ENCODE measurements at regions not wholly inside any gene's neighbourhood (a gene's known extent, or its start where the extent isn't known, plus 50 kb on each side); places are given as distances from the start of the nearest gene placed in this dataset.

DNA sequence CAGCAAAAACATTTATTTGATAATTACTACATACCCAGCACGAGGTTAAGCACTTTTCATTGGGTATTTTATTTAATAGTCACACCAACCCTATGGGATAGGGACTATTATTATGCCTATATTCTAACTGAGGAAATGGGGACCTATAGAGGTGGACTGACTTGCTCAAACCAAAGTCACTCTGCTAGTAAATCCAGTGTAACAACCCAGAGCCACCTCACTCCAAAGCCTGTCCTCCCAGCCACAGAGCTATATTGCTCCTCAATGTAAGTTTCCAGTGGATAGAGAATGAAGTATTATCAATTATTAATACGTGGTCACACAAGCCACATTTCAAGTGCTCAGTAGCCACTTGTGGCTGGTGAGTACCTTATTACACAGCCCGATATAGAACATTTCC, 97.5 kb downstream of the RGS2 start:
- Histone ChIP-seq H3K27ac (ENCODE audit: extremely low read depth, low read depth, low read length) (no peak overlapping the region), H3K9me3 (ENCODE audit: control insufficient read depth, insufficient read depth, low read depth, low read length) (no peaks in the 10 kb centered on the region), H3K4me1 (ENCODE audit: control insufficient read depth, insufficient read depth, low read length) (no peaks in the 10 kb centered on the region), H3K36me3 (ENCODE audit: control insufficient read depth in 2 of 2, insufficient read depth in 1 of 2, low read length in 2 of 2) (no peaks in the 10 kb centered on the region), H3K4me3 (ENCODE audit: low read depth, low read length) (no peak overlapping the region)
- no peak for TF ChIP-seq ZNF76 (tag by site-specific recombination; IDR thresholded peaks at IDR 0.05; ENCODE audit: borderline replicate concordance, low read depth)
- no peak for TF ChIP-seq ZNF639 (tag by site-specific recombination; IDR thresholded peaks at IDR 0.05)
- TF ChIP-seq ZNF768 (tag by site-specific recombination; IDR thresholded peaks at IDR 0.05) = no peak
- TF ChIP-seq, protein P1, sequence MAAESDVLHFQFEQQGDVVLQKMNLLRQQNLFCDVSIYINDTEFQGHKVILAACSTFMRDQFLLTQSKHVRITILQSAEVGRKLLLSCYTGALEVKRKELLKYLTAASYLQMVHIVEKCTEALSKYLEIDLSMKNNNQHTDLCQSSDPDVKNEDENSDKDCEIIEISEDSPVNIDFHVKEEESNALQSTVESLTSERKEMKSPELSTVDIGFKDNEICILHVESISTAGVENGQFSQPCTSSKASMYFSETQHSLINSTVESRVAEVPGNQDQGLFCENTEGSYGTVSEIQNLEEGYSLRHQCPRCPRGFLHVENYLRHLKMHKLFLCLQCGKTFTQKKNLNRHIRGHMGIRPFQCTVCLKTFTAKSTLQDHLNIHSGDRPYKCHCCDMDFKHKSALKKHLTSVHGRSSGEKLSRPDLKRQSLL (tag by site-specific recombination; IDR thresholded peaks at IDR 0.05) = no peak
- TF ChIP-seq ZNF335 (tag by site-specific recombination; conservative IDR thresholded peaks at IDR 0.05) = no peak
- no peak for TF ChIP-seq HOXA7 (CRISPR knock-in tag; IDR thresholded peaks at IDR 0.05; ENCODE audit: borderline replicate concordance)
- no peak for TF ChIP-seq ZNF394 (tag by site-specific recombination; IDR thresholded peaks at IDR 0.05; ENCODE audit: borderline replicate concordance)
- no peak for TF ChIP-seq PRDM6 (tag by site-specific recombination; IDR thresholded peaks at IDR 0.05)
- no peak for TF ChIP-seq GLIS2 (tag by site-specific recombination; IDR thresholded peaks at IDR 0.05)
- TF ChIP-seq ZNF423 (tag by site-specific recombination; IDR thresholded peaks at IDR 0.05) = no peak
- TF ChIP-seq ZBTB8A (tag by site-specific recombination; IDR thresholded peaks at IDR 0.05) = no peak
- no peak for TF ChIP-seq ZNF366 (tag by site-specific recombination; conservative IDR thresholded peaks at IDR 0.05)
- TF ChIP-seq ZNF426 (tag by site-specific recombination; IDR thresholded peaks at IDR 0.05) = no peak
- POLR2A ChIA-PET = no interaction called here
- CTCF ChIA-PET = no interaction called here

DNA sequence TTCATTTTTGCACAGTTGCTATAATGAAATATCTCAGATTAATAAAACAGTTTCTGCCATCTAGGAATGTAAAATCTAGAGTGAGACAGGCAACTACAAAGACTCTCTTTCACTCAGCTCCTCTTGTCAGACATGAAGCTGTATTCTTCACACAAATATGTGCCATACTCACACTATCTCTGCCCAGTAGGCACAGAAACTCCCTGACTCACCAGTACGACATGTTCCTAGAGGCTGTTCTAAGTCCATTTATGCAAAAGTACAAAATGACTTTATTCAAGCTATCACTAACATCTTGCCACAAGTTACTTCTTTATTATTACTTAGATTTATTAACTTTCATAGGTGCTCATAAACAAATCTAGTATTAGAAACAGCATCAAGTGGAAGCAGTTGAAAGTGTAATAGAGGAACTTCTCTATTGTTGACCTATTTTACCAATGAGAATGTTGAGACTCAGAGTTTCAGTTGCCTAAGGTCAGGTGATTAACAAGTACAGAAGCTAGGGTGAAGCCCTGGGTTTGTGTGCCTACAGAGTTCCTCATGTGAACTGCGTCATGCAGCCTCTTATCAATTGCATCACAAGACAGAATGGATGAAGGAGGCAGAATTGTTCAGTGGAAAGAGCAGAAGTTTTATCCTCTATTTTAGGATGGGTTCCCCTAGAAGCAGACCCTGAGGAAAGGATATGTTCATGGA, 98.9 kb downstream of the RGS2 start:
- H3K4me1 ChIP-seq (ENCODE audit: control insufficient read depth, insufficient read depth, low read length) = no peaks in the 10 kb centered on the region
- ChIA-PET CTCF (no interaction called here), POLR2A (no interaction called here)
- no peaks in the 10 kb centered on the region for H3K36me3 ChIP-seq (ENCODE audit: control insufficient read depth in 2 of 2, insufficient read depth in 1 of 2, low read length in 2 of 2)
- H3K9me3 ChIP-seq (ENCODE audit: control insufficient read depth, insufficient read depth, low read depth, low read length) = no peaks in the 10 kb centered on the region
- no peak overlapping the region for H3K4me3 ChIP-seq (ENCODE audit: low read depth, low read length)
- no peak overlapping the region for H3K27ac ChIP-seq (ENCODE audit: extremely low read depth, low read depth, low read length)
- TF ChIP-seq, protein P2, sequence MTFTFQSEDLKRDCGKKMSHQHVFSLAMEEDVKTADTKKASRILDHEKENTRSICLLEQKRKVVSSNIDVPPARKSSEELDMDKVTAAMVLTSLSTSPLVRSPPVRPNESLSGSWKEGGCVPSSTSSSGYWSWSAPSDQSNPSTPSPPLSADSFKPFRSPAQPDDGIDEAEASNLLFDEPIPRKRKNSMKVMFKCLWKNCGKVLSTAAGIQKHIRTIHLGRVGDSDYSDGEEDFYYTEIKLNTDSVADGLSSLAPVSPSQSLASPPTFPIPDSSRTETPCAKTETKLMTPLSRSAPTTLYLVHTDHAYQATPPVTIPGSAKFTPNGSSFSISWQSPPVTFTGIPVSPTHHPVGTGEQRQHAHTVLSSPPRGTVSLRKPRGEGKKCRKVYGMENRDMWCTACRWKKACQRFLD (tag by site-specific recombination; IDR thresholded peaks at IDR 0.05) = no peak
- TF ChIP-seq, protein P3, sequence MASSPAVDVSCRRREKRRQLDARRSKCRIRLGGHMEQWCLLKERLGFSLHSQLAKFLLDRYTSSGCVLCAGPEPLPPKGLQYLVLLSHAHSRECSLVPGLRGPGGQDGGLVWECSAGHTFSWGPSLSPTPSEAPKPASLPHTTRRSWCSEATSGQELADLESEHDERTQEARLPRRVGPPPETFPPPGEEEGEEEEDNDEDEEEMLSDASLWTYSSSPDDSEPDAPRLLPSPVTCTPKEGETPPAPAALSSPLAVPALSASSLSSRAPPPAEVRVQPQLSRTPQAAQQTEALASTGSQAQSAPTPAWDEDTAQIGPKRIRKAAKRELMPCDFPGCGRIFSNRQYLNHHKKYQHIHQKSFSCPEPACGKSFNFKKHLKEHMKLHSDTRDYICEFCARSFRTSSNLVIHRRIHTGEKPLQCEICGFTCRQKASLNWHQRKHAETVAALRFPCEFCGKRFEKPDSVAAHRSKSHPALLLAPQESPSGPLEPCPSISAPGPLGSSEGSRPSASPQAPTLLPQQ (tag by site-specific recombination; IDR thresholded peaks at IDR 0.05) = no peak
- TF ChIP-seq PATZ1 (tag by site-specific recombination; IDR thresholded peaks at IDR 0.05) (no peak), ZNF16 (tag by site-specific recombination; IDR thresholded peaks at IDR 0.05; ENCODE audit: low read depth) (no peak), ZIC2 (tag by site-specific recombination; IDR thresholded peaks at IDR 0.05) (no peak), ZNF26 (tag by site-specific recombination; IDR thresholded peaks at IDR 0.05) (no peak), ZSCAN5A (tag by site-specific recombination; IDR thresholded peaks at IDR 0.05) (no peak), ZNF341 (tag by site-specific recombination; IDR thresholded peaks at IDR 0.05; ENCODE audit: low read depth) (no peak), GLIS1 (tag by site-specific recombination; IDR thresholded peaks at IDR 0.05) (no peak), ZNF621 (tag by site-specific recombination; IDR thresholded peaks at IDR 0.05) (no peak)

Measured in HEK293 (cell line).